ENCODE measurements at regions not wholly inside any gene's neighbourhood (a gene's known extent, or its start where the extent isn't known, plus 50 kb on each side); places are given as distances from the start of the nearest gene placed in this dataset.
"Not testable (repeated sequence)": the region's sequence is repeated elsewhere in the genome, so short reads cannot be mapped to it uniquely, and the experiment has no call there.

GRCh38 chr3:33970180-33970579 is 171.8 kb downstream of the PDCD6IP start:
- in situ Hi-C loops (cut with MboI); FAIRE-seq; H4K20me1 ChIP-seq (ENCODE audit: control insufficient read depth, insufficient read depth); DNase-seq (ENCODE audit: low read depth, low spot score); BruUV-seq (replicated peaks); H3K27me3 ChIP-seq (replicated peaks in 1 of 2; ENCODE audit: control insufficient read depth in 2 of 2, insufficient read depth in 2 of 2, low read length in 1 of 2); H3K4me3 ChIP-seq; ATAC-seq; H3K9me3 ChIP-seq (replicated peaks; ENCODE audit: control insufficient read depth, insufficient read depth, low read length); H3K9ac ChIP-seq (ENCODE audit: control insufficient read depth, insufficient read depth, low read length); H3K4me2 ChIP-seq (ENCODE audit: control insufficient read depth, insufficient read depth); H3K27ac ChIP-seq (ENCODE audit: control insufficient read depth, insufficient read depth); H2AFZ ChIP-seq (ENCODE audit: control insufficient read depth, low read depth, low read length); H3K79me2 ChIP-seq (ENCODE audit: control insufficient read depth, insufficient read depth, low read length); H3K36me3 ChIP-seq (ENCODE audit: control insufficient read depth in 2 of 2, insufficient read depth in 2 of 2, low read length in 1 of 2); intact Hi-C loops (cut with micrococcal nuclease; ENCODE audit: unreplicated experiment); RAD21 ChIA-PET (ENCODE audit: unreplicated experiment); H3K4me1 ChIP-seq (ENCODE audit: control insufficient read depth, insufficient read depth, low read length): not testable (repeated sequence)
- POLR2A ChIA-PET = interaction anchor here (0.6 kb wide), 1 partner anchor 300 kb away, joined by 3 read pairs; no protein-coding TSS in a partner anchor
- SMC1A ChIA-PET (ENCODE audit: uncharacterized antibody, unreplicated experiment) = interaction anchor here (0.5 kb wide), 1 partner anchor 134 kb away, joined by 3 read pairs; no protein-coding TSS in a partner anchor
- CTCF ChIA-PET = interaction anchor here (0.9 to 1.5 kb wide), 2 partner anchors 87 to 714 kb away, joined by 3 read pairs; no protein-coding TSS in a partner anchor
- 34% methylated on average over 7 of the region's 7 CpGs for WGBS (ENCODE audit: insufficient coverage, insufficient replicate concordance, low lambda C conversion rate, missing lambda C conversion rate)

- intact Hi-C loops (cut with micrococcal nuclease; ENCODE audit: unreplicated experiment) (no loop called here), in situ Hi-C loops (cut with MboI) (no loop called here)
- Histone ChIP-seq H3K9me3 (replicated peaks; ENCODE audit: control insufficient read depth, insufficient read depth, low read length) (no peaks in the 10 kb centered on the region), H3K9ac (ENCODE audit: control insufficient read depth, insufficient read depth, low read length) (no peak overlapping the region), H3K36me3 (ENCODE audit: control insufficient read depth in 2 of 2, insufficient read depth in 2 of 2, low read length in 1 of 2) (no peaks in the 10 kb centered on the region), H3K4me3 (no peak overlapping the region), H3K27me3 (replicated peaks in 1 of 2; ENCODE audit: control insufficient read depth in 2 of 2, insufficient read depth in 2 of 2, low read length in 1 of 2) (no peaks in the 10 kb centered on the region), H3K27ac (ENCODE audit: control insufficient read depth, insufficient read depth) (no peak overlapping the region), H2AFZ (ENCODE audit: control insufficient read depth, low read depth, low read length) (no peak overlapping the region), H3K4me2 (ENCODE audit: control insufficient read depth, insufficient read depth) (no peak overlapping the region), H3K79me2 (ENCODE audit: control insufficient read depth, insufficient read depth, low read length) (no peaks in the 10 kb centered on the region), H3K4me1 (ENCODE audit: control insufficient read depth, insufficient read depth, low read length) (no peaks in the 10 kb centered on the region), H4K20me1 (ENCODE audit: control insufficient read depth, insufficient read depth) (no peaks in the 10 kb centered on the region)
- DNase-seq (ENCODE audit: low read depth, low spot score) (no peak), ATAC-seq (no peak), FAIRE-seq (no peak)
- CTCF ChIA-PET = interaction anchor here (1.5 kb wide), 1 partner anchor 713 kb away, joined by 3 read pairs; no protein-coding TSS in a partner anchor
- RAD21 ChIA-PET (ENCODE audit: unreplicated experiment) = no interaction called here
- 77% methylated on average over 1 of the region's 1 CpG for WGBS (ENCODE audit: insufficient coverage, insufficient replicate concordance, low lambda C conversion rate, missing lambda C conversion rate)
- POLR2A ChIA-PET = no interaction called here
- TF ChIP-seq SP1 (IDR thresholded peaks at IDR 0.05; ENCODE audit: low read depth, low read length) (no peak), RELA (IDR thresholded peaks at IDR 0.05; ENCODE audit: borderline replicate concordance, partially characterized antibody) (no peak), RCOR1 (conservative IDR thresholded peaks at IDR 0.05; ENCODE audit: low read depth, low read length) (no peak), SPI1 (IDR thresholded peaks at IDR 0.05; ENCODE audit: borderline replicate concordance, insufficient read depth, low read depth, low read length) (peak; percentile 37; the same call in 1 of the 2 replicates)
- SMC1A ChIA-PET (ENCODE audit: uncharacterized antibody, unreplicated experiment) = no interaction called here
- no TSS peak for BruUV-seq (replicated peaks)
These were observed 172.6 kb downstream of the PDCD6IP start for GRCh38 chr3:33971055-33971454.
